PC-9 (cell line): ENCODE measurements at regions not wholly inside any gene's neighbourhood (a gene's known extent, or its start where the extent isn't known, plus 50 kb on each side); places are given as distances from the start of the nearest gene placed in this dataset.

Experiments used
- CTCF ChIP-seq: fragments of 200-600 bp; sonication (generic); conservative IDR thresholded peaks from 2 replicates; pipeline ENCODE4 v1.6.1; 2017; ENCODE audit warnings: mixed run types, antibody characterized with exemption, mild to moderate bottlenecking, moderate library complexity
- EZH2 ChIP-seq: fragments of 200-600 bp; sonication (generic); IDR thresholded peaks from 2 replicates; pipeline ENCODE4 v1.8.0; 2017; ENCODE audit warnings: antibody characterized with exemption, low read depth

GRCh38 chrX:46072372-46072771, 472.8 kb downstream of the ZNF674 start:
- no peak for TF ChIP-seq CTCF
- no peak for TF ChIP-seq EZH2
